HepG2 (cell line): ENCODE measurements at regions not wholly inside any gene's neighbourhood (a gene's known extent, or its start where the extent isn't known, plus 50 kb on each side); places are given as distances from the start of the nearest gene placed in this dataset.

Experiments used
- ATAC-seq: fragments of 200-7000 bp; cut with Tn5 transposase; 3 replicates; pipeline ENCODE4 v1.9.1; 2020; ENCODE audit warnings: mild to moderate bottlenecking, moderate library complexity
- BruUV-seq: library from RNA; stranded (reverse); fragments of 400-500 nt; replicated peaks from 2 replicates; lab custom pipeline; 2021; lab: Mats Ljungman, UMichigan
- CTCF ChIA-PET: fragments of 300-600 bp; formaldehyde crosslinking; extraction: SDS; loops from one replicate; lab custom pipeline; 2021; ENCODE audit warnings: low total read pairs, inconsistent platforms, low intra/inter-chr PET ratio; lab: Yijun Ruan, JAX
- POLR2A ChIA-PET: fragments of 350-600 bp; sonication (Branson Sonifier 250); formaldehyde crosslinking; loops from one replicate; lab custom pipeline; 2020; ENCODE audit warnings: antibody characterized with exemption, inconsistent platforms; lab: Yijun Ruan, JAX
- DNase-seq: peaks from one replicate; pipeline ENCODE4 v3.0.0-alpha.2; 2015; ENCODE audit warnings: low spot score
- FAIRE-seq: peaks from 3 replicates; lab custom pipeline; 2011; peaks lifted over from hg19 to GRCh38; lab: Jason Lieb, UNC
- H2AFZ ChIP-seq: one replicate; pipeline ENCODE4 v1.6.1; 2011; ENCODE audit warnings: low read length, inconsistent platforms
- H3K27ac ChIP-seq: fragments of 300-600 bp; 3 replicates; pipeline ENCODE4 v1.8.0; 2011; ENCODE audit warnings: mixed run types, mild to moderate bottlenecking, mixed read lengths, low read length, inconsistent platforms; ENCODE audit not compliant: insufficient read depth; ENCODE audit errors: extremely low read length
- H3K27me3 ChIP-seq, 2 experiments: fragments of 200-600 bp in 1 of 2; 2 replicates in 1 of 2; 3 replicates in 1 of 2; pipeline versions ENCODE4 v1.6.0 to v1.8.0; 2011; ENCODE audit warnings: low read length in 2 of 2, mild to moderate bottlenecking in 2 of 2, moderate library complexity in 2 of 2, inconsistent platforms in 1 of 2; ENCODE audit not compliant: insufficient read depth in 2 of 2, control insufficient read depth in 1 of 2
- H3K36me3 ChIP-seq, 2 experiments: fragments of 200-600 bp in 1 of 2; replicated peaks in 1 of 2; 2 replicates in 1 of 2; 3 replicates in 1 of 2; pipeline versions ENCODE4 v1.5.1 to v1.8.0; 2011; ENCODE audit warnings: low read length in 2 of 2, inconsistent platforms in 1 of 2; ENCODE audit not compliant: insufficient read depth in 2 of 2, control insufficient read depth in 1 of 2
- H3K4me1 ChIP-seq: 2 replicates; pipeline ENCODE4 v1.5.1; 2012; ENCODE audit warnings: low read length, inconsistent platforms; ENCODE audit not compliant: insufficient read depth
- H3K4me2 ChIP-seq: 2 replicates; pipeline ENCODE4 v1.6.0; 2011; ENCODE audit warnings: low read depth, low read length, inconsistent platforms
- H3K4me3 ChIP-seq, 3 experiments: fragments of 200-600 bp in 1 of 3; sonication (generic), shearing (Covaris generic) in 1 of 3; replicated peaks in 1 of 3; 2 replicates each; pipeline ENCODE4 v1.5.1; 2011 to 2016; ENCODE audit warnings: low read length in 3 of 3, inconsistent platforms in 2 of 3, low read depth in 2 of 3, mild to moderate bottlenecking in 2 of 3, control low read depth in 1 of 3, mixed read lengths in 1 of 3; ENCODE audit not compliant: insufficient read depth in 1 of 3
- H3K79me2 ChIP-seq: one replicate; pipeline ENCODE4 v1.6.1; 2011; ENCODE audit warnings: low read length, inconsistent platforms; ENCODE audit not compliant: insufficient read depth
- H3K9ac ChIP-seq: 2 replicates; pipeline ENCODE4 v1.6.0; 2011; ENCODE audit warnings: mild to moderate bottlenecking, low read depth, low read length, inconsistent platforms; ENCODE audit not compliant: insufficient read depth
- H3K9me3 ChIP-seq: 2 replicates; pipeline ENCODE4 v1.5.1; 2012; ENCODE audit warnings: mild to moderate bottlenecking, low read length
- H4K20me1 ChIP-seq: 2 replicates; pipeline ENCODE4 v1.6.0; 2011; ENCODE audit warnings: inconsistent platforms, mild to moderate bottlenecking, low read length, moderate library complexity; ENCODE audit not compliant: insufficient read depth
- ARID5B ChIP-seq: IDR thresholded peaks from 2 replicates; pipeline ENCODE4 v1.4.0; 2020; ENCODE audit warnings: mild to moderate bottlenecking, missing genetic modification reagents
- KDM3A ChIP-seq: IDR thresholded peaks from 2 replicates; pipeline ENCODE4 v1.6.1; 2018; ENCODE audit warnings: low read depth, missing compliant biosample characterization
- MTA1 ChIP-seq: sonication (generic); formaldehyde crosslinking; IDR thresholded peaks from 2 replicates; pipeline ENCODE4 v1.4.0; 2020; ENCODE audit warnings: missing genetic modification reagents, mild to moderate bottlenecking, borderline replicate concordance
- SALL1 ChIP-seq: sonication (generic); formaldehyde crosslinking; IDR thresholded peaks from 2 replicates; pipeline ENCODE4 v1.8.0; 2022; ENCODE audit warnings: mild to moderate bottlenecking, missing genetic modification reagents
- ZNF124 ChIP-seq: sonication (generic); formaldehyde crosslinking; IDR thresholded peaks from 2 replicates; pipeline ENCODE4 v1.4.0; 2020; ENCODE audit warnings: missing genetic modification reagents
- ZNF160 ChIP-seq: sonication (generic); formaldehyde crosslinking; IDR thresholded peaks from 2 replicates; pipeline ENCODE4 v1.8.0; 2022; ENCODE audit warnings: mild to moderate bottlenecking, inconsistent platforms, missing genetic modification reagents
- ZNF335 ChIP-seq: sonication (generic); formaldehyde crosslinking; IDR thresholded peaks from 2 replicates; pipeline ENCODE4 v1.4.0; 2020; ENCODE audit warnings: missing genetic modification reagents
- ZZZ3 ChIP-seq: sonication (generic); formaldehyde crosslinking; IDR thresholded peaks from 2 replicates; pipeline ENCODE4 v1.4.0; 2020; ENCODE audit warnings: missing genetic modification reagents, mild to moderate bottlenecking, borderline replicate concordance
- WGBS: methylation state at CpG from one replicate; pipeline ENCODE4 v1.1.6; 2017; ENCODE audit warnings: low lambda C conversion rate; 5-methylcytosine and 5-hydroxymethylcytosine counted together
- in situ Hi-C: cut with HindIII; loops from 2 replicates; pipeline ENCODE4 v1.10.0; 2017; ENCODE audit warnings: low pct_unique_long_range_greater_than_20kb; ENCODE audit not compliant: extremely low pct_ligation_motif_present
- intact Hi-C: fragments of 100-400 bp; cut with micrococcal nuclease; formaldehyde crosslinking; loops from one replicate; pipeline ENCODE4 v1.10.0; 2022; ENCODE audit not compliant: unreplicated experiment

GRCh38 chr3:152030320-152030719 lies 156.9 kb downstream of the SUCNR1 start:
- Histone ChIP-seq H4K20me1 (no peaks in the 10 kb centered on the region), H3K27ac (no peak overlapping the region), H3K36me3 (no peaks in the 10 kb centered on the region), H3K27me3 (no peaks in the 10 kb centered on the region), H3K4me2 (no peak overlapping the region), H3K9me3 (no peaks in the 10 kb centered on the region), H2AFZ (no peak overlapping the region), H3K79me2 (no peaks in the 10 kb centered on the region), H3K9ac (no peak overlapping the region), H3K4me1 (no peaks in the 10 kb centered on the region), H3K4me3 (no peak overlapping the region)
- intact Hi-C loops (no loop called here), in situ Hi-C loops (no loop called here)
- CTCF ChIA-PET, result no interaction called here
- FAIRE-seq (no peak), DNase-seq (no peak), ATAC-seq (no peak)
- POLR2A ChIA-PET, result no interaction called here
- 15% methylated on average over 4 of the region's 4 CpGs for WGBS
- no peak for TF ChIP-seq ZNF160 (CRISPR knock-in tag)
- no peak for TF ChIP-seq ZNF124 (CRISPR knock-in tag)
- TF ChIP-seq ZZZ3 (CRISPR knock-in tag), result no peak
- TF ChIP-seq SALL1 (CRISPR knock-in tag), result no peak
- no peak for TF ChIP-seq KDM3A (CRISPR knock-in tag)
- no peak for TF ChIP-seq MTA1
- no peak for TF ChIP-seq ZNF335
- TF ChIP-seq ARID5B, result no peak
- BruUV-seq, result no TSS peak
